GM12878 (cell line): ENCODE measurements at regions not wholly inside any gene's neighbourhood (a gene's known extent, or its start where the extent isn't known, plus 50 kb on each side); places are given as distances from the start of the nearest gene placed in this dataset.

Experiments
- ATAC-seq: fragments of 200-7000 bp; cut with Tn5 transposase; 3 replicates; pipeline ENCODE4 v1.9.1; 2020; ENCODE audit warnings: mild to moderate bottlenecking, moderate library complexity
- BruUV-seq: library from RNA; stranded (reverse); fragments of 400-500 nt; replicated peaks from 2 replicates; lab custom pipeline; 2021; lab: Mats Ljungman, UMichigan
- CTCF ChIA-PET: fragments of 300-600 bp; sonication (Branson Sonifier 250); formaldehyde crosslinking; extraction: SDS; loops from one replicate; lab custom pipeline; 2021; ENCODE audit warnings: inconsistent platforms; lab: Yijun Ruan, JAX
- POLR2A ChIA-PET: fragments of 350-600 bp; formaldehyde crosslinking; extraction: SDS; loops from one replicate; lab custom pipeline; 2021; ENCODE audit warnings: inconsistent platforms; lab: Charles Lee
- RAD21 ChIA-PET: fragments of 300-600 bp; sonication (Branson Sonifier 250); formaldehyde crosslinking; loops from one replicate; lab custom pipeline; 2023; ENCODE audit warnings: antibody characterized with exemption; ENCODE audit not compliant: unreplicated experiment; lab: Charles Lee
- SMC1A ChIA-PET: fragments of 300-600 bp; sonication (Branson Sonifier 250); formaldehyde crosslinking; loops from one replicate; lab custom pipeline; 2023; ENCODE audit not compliant: unreplicated experiment, uncharacterized antibody; lab: Charles Lee
- DNase-seq: peaks from one replicate; pipeline ENCODE4 v3.0.0-alpha.2; 2011; ENCODE audit warnings: low read depth, low spot score
- FAIRE-seq: peaks from 3 replicates; lab custom pipeline; 2011; peaks lifted over from hg19 to GRCh38; lab: Jason Lieb, UNC
- H2AFZ ChIP-seq: 2 replicates; pipeline ENCODE4 v1.6.0; 2011; ENCODE audit warnings: low read depth, low read length, control low read depth; ENCODE audit not compliant: control insufficient read depth
- H3K27ac ChIP-seq: 2 replicates; pipeline ENCODE4 v1.5.1; 2011; ENCODE audit warnings: control low read depth; ENCODE audit not compliant: control insufficient read depth, insufficient read depth
- H3K27me3 ChIP-seq, 2 experiments: replicated peaks in 1 of 2; 2 replicates each; pipeline versions ENCODE4 v1.6.0 to v1.6.1; 2011; ENCODE audit warnings: low read length in 1 of 2; ENCODE audit not compliant: control insufficient read depth in 2 of 2, insufficient read depth in 2 of 2
- H3K36me3 ChIP-seq, 2 experiments: 2 replicates each; pipeline ENCODE4 v1.5.1; 2011; ENCODE audit warnings: low read length in 1 of 2; ENCODE audit not compliant: control insufficient read depth in 2 of 2, insufficient read depth in 2 of 2
- H3K4me1 ChIP-seq: 2 replicates; pipeline ENCODE4 v1.6.1; 2011; ENCODE audit warnings: mild to moderate bottlenecking, low read length, moderate library complexity, mixed read lengths; ENCODE audit not compliant: control insufficient read depth, insufficient read depth
- H3K4me2 ChIP-seq: 2 replicates; pipeline ENCODE4 v1.6.0; 2011; ENCODE audit warnings: control low read depth; ENCODE audit not compliant: control insufficient read depth, insufficient read depth
- H3K4me3 ChIP-seq: fragments of 200-600 bp; sonication (generic); 2 replicates; pipeline ENCODE4 v1.5.1; 2016
- H3K79me2 ChIP-seq: 2 replicates; pipeline ENCODE4 v1.6.0; 2011; ENCODE audit warnings: low read length; ENCODE audit not compliant: control insufficient read depth, insufficient read depth
- H3K9ac ChIP-seq: 2 replicates; pipeline ENCODE4 v1.8.0; 2011; ENCODE audit warnings: low read length, control low read depth, mixed read lengths; ENCODE audit not compliant: control insufficient read depth, insufficient read depth
- H3K9me3 ChIP-seq: replicated peaks from 3 replicates; pipeline ENCODE4 v1.5.1; 2011; ENCODE audit warnings: mild to moderate bottlenecking, low read length; ENCODE audit not compliant: control insufficient read depth, insufficient read depth
- H4K20me1 ChIP-seq: 2 replicates; pipeline ENCODE4 v1.6.0; 2011; ENCODE audit not compliant: control insufficient read depth, insufficient read depth
- ASH2L ChIP-seq: fragments of 300-600, 200-600 bp; sonication (generic); IDR thresholded peaks from 2 replicates; pipeline ENCODE4 v1.6.1; 2017; ENCODE audit warnings: low read depth, mild to moderate bottlenecking, borderline replicate concordance
- CREM ChIP-seq: IDR thresholded peaks from 2 replicates; pipeline ENCODE4 v1.6.1; 2014; ENCODE audit warnings: antibody characterized with exemption, low read depth
- KDM1A ChIP-seq: fragments of 200-600 bp; sonication (generic); IDR thresholded peaks from 2 replicates; pipeline ENCODE4 v1.6.1; 2016; ENCODE audit warnings: borderline replicate concordance
- MEF2B ChIP-seq: fragments of 450-650 bp; IDR thresholded peaks from 2 replicates; pipeline ENCODE4 v1.6.1; 2018; ENCODE audit warnings: mild to moderate bottlenecking, moderate library complexity; ENCODE audit not compliant: partially characterized antibody, poor library complexity, severe bottlenecking
- NR2C1 ChIP-seq: fragments of 450-650 bp; IDR thresholded peaks from 2 replicates; pipeline ENCODE4 v1.6.1; 2017; ENCODE audit warnings: antibody characterized with exemption, mild to moderate bottlenecking, moderate library complexity
- NR2F1 ChIP-seq: fragments of 450-650 bp; conservative IDR thresholded peaks from 2 replicates; pipeline ENCODE4 v1.6.1; 2017; ENCODE audit warnings: mild to moderate bottlenecking
- POLR2AphosphoS2 ChIP-seq: IDR thresholded peaks from 2 replicates; pipeline ENCODE4 v1.6.1; 2011; ENCODE audit warnings: low read depth, mild to moderate bottlenecking, low read length, improper control_type of control experiment, moderate library complexity
- RBBP5 ChIP-seq: fragments of 200-600 bp; sonication (generic); conservative IDR thresholded peaks from 2 replicates; pipeline ENCODE4 v1.6.1; 2016
- SMC3 ChIP-seq: IDR thresholded peaks from 2 replicates; pipeline ENCODE4 v1.6.1; 2011; ENCODE audit warnings: low read length, improper control_type of control experiment, borderline replicate concordance
- SUZ12 ChIP-seq: fragments of 200-600 bp; sonication (generic); IDR thresholded peaks from one replicate; pipeline ENCODE4 v1.6.1; 2018; ENCODE audit warnings: antibody characterized with exemption, mild to moderate bottlenecking; ENCODE audit not compliant: unreplicated experiment
- ZZZ3 ChIP-seq: IDR thresholded peaks from 2 replicates; pipeline ENCODE4 v1.6.1; 2011; ENCODE audit warnings: low read depth; ENCODE audit not compliant: control insufficient read depth, insufficient read length
- WGBS: methylation state at CpG from one replicate; pipeline ENCODE4 v1.1.6; 2016; ENCODE audit warnings: low lambda C conversion rate; ENCODE audit not compliant: insufficient replicate concordance, insufficient coverage; ENCODE audit errors: missing lambda C conversion rate; 5-methylcytosine and 5-hydroxymethylcytosine counted together
- in situ Hi-C: fragments of 300-500 bp; cut with MboI; formaldehyde crosslinking; loops from 9 replicates; pipeline ENCODE4 v1.14.3; 2018; ENCODE audit warnings: mixed read lengths
- intact Hi-C: fragments of 100-400 bp; cut with micrococcal nuclease; formaldehyde crosslinking; loops from one replicate; pipeline ENCODE4 v1.14.2; 2022; ENCODE audit not compliant: unreplicated experiment
- TF ChIP-seq, protein P1 (sequence below): fragments of 450-650 bp; IDR thresholded peaks from 2 replicates; pipeline ENCODE4 v1.6.1; 2017; ENCODE audit warnings: mild to moderate bottlenecking, moderate library complexity

DNA sequence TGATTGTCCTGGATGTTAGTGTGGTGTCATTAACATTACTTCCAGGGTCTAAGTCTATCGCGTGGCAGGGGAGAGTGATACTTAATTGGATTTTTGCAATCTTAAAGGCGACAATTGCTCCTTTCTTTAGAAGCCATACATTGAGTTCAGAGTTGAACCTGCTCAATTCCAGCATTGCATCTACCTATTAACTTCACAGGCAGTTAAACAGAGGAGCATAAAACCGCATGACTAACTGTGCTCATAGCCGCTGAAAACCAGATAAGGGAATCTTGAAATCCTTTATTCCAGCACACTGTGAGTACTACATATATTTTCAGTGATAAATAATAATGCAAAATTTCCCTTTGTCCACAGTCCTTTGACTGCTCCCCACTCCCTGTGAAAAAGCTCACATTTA is 255.3 kb downstream of the STK31 start:
- Histone ChIP-seq H3K27ac (no peak overlapping the region), H3K9ac (no peak overlapping the region), H2AFZ (no peak overlapping the region), H3K4me3 (no peak overlapping the region), H3K4me1 (no peaks in the 10 kb centered on the region), H3K4me2 (no peak overlapping the region), H4K20me1 (no peaks in the 10 kb centered on the region), H3K36me3 (no peaks in the 10 kb centered on the region), H3K9me3 (no peaks in the 10 kb centered on the region), H3K27me3 (no peaks in the 10 kb centered on the region), H3K79me2 (no peaks in the 10 kb centered on the region)
- RAD21 ChIA-PET: no interaction called here
- TF ChIP-seq SMC3 (no peak), KDM1A (no peak), RBBP5 (no peak), MEF2B (no peak), ASH2L (no peak), CREM (no peak), NR2C1 (no peak), SUZ12 (no peak), NR2F1 (no peak), POLR2AphosphoS2 (no peak), ZZZ3 (no peak)
- TF ChIP-seq, protein P1, sequence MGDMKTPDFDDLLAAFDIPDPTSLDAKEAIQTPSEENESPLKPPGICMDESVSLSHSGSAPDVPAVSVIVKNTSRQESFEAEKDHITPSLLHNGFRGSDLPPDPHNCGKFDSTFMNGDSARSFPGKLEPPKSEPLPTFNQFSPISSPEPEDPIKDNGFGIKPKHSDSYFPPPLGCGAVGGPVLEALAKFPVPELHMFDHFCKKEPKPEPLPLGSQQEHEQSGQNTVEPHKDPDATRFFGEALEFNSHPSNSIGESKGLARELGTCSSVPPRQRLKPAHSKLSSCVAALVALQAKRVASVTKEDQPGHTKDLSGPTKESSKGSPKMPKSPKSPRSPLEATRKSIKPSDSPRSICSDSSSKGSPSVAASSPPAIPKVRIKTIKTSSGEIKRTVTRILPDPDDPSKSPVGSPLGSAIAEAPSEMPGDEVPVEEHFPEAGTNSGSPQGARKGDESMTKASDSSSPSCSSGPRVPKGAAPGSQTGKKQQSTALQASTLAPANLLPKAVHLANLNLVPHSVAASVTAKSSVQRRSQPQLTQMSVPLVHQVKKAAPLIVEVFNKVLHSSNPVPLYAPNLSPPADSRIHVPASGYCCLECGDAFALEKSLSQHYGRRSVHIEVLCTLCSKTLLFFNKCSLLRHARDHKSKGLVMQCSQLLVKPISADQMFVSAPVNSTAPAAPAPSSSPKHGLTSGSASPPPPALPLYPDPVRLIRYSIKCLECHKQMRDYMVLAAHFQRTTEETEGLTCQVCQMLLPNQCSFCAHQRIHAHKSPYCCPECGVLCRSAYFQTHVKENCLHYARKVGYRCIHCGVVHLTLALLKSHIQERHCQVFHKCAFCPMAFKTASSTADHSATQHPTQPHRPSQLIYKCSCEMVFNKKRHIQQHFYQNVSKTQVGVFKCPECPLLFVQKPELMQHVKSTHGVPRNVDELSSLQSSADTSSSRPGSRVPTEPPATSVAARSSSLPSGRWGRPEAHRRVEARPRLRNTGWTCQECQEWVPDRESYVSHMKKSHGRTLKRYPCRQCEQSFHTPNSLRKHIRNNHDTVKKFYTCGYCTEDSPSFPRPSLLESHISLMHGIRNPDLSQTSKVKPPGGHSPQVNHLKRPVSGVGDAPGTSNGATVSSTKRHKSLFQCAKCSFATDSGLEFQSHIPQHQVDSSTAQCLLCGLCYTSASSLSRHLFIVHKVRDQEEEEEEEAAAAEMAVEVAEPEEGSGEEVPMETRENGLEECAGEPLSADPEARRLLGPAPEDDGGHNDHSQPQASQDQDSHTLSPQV: no peak
- DNase-seq (no peak), FAIRE-seq (no peak), ATAC-seq (no peak)
- intact Hi-C loops (no loop called here), in situ Hi-C loops (no loop called here)
- CTCF ChIA-PET: no interaction called here
- BruUV-seq: no TSS peak
- POLR2A ChIA-PET: no interaction called here
- WGBS: 85% methylated on average over 5 of the region's 5 CpGs
- SMC1A ChIA-PET: interaction anchor here (1.6 kb wide), 1 partner anchor 14 kb away, joined by 4 read pairs; no protein-coding TSS in a partner anchor
